Endothelial cell of umbilical vein (primary cell): ENCODE measurements at regions not wholly inside any gene's neighbourhood (a gene's known extent, or its start where the extent isn't known, plus 50 kb on each side); places are given as distances from the start of the nearest gene placed in this dataset.

Source experiments
- BruUV-seq: library from RNA; stranded (reverse); fragments of 400-500 nt; replicated peaks from 2 replicates; lab custom pipeline; 2021; lab: Mats Ljungman, UMichigan
- CTCF ChIA-PET: fragments of 300-600, 350-600 bp; sonication (Branson Sonifier 250); formaldehyde crosslinking; loops from one replicate; lab custom pipeline; 2021; ENCODE audit warnings: antibody characterized with exemption, inconsistent platforms; lab: Charles Lee
- POLR2A ChIA-PET: fragments of 300-600, 350-600 bp; sonication (Branson Sonifier 250); formaldehyde crosslinking; loops from one replicate; lab custom pipeline; 2021; ENCODE audit warnings: antibody characterized with exemption, inconsistent platforms; lab: Charles Lee
- DNase-seq: peaks from one replicate; pipeline ENCODE4 v3.0.0-alpha.2; 2011; ENCODE audit warnings: low read depth, low spot score
- FAIRE-seq: peaks from 2 replicates; lab custom pipeline; 2011; peaks lifted over from hg19 to GRCh38; lab: Jason Lieb, UNC
- H2AFZ ChIP-seq: 2 replicates; pipeline ENCODE4 v1.6.0; 2012; ENCODE audit warnings: low read depth, low read length, control low read depth, inconsistent platforms
- H3K27ac ChIP-seq: 2 replicates; pipeline ENCODE4 v1.5.1; 2011; ENCODE audit warnings: low read depth, mild to moderate bottlenecking, control low read depth, low read length, moderate library complexity; ENCODE audit not compliant: insufficient read depth
- H3K27me3 ChIP-seq, 2 experiments: 2 replicates each; pipeline versions ENCODE4 v1.6.0 to v1.6.1; 2011; ENCODE audit warnings: low read length in 2 of 2, mixed read lengths in 1 of 2; ENCODE audit not compliant: control insufficient read depth in 2 of 2, insufficient read depth in 2 of 2
- H3K36me3 ChIP-seq, 2 experiments: 2 replicates in 1 of 2; 3 replicates in 1 of 2; pipeline ENCODE4 v1.5.1; 2011; ENCODE audit warnings: low read length in 2 of 2, mild to moderate bottlenecking in 1 of 2, moderate library complexity in 1 of 2; ENCODE audit not compliant: control insufficient read depth in 2 of 2, insufficient read depth in 2 of 2; ENCODE audit errors: extremely low read depth in 1 of 2
- H3K4me1 ChIP-seq: 3 replicates; pipeline ENCODE4 v1.5.1; 2011; ENCODE audit warnings: mild to moderate bottlenecking, low read length; ENCODE audit not compliant: control insufficient read depth, insufficient read depth; ENCODE audit errors: extremely low read depth
- H3K4me2 ChIP-seq: 2 replicates; pipeline ENCODE4 v1.6.1; 2011; ENCODE audit warnings: low read length, control low read depth, mixed read lengths; ENCODE audit not compliant: insufficient read depth
- H3K4me3 ChIP-seq, 3 experiments: fragments of 200-600 bp in 1 of 3; sonication (generic), shearing (Covaris generic) in 1 of 3; replicated peaks in 1 of 3; 2 replicates each; pipeline ENCODE4 v1.5.1; 2011 to 2016; ENCODE audit warnings: control low read depth in 3 of 3, low read length in 3 of 3, mild to moderate bottlenecking in 2 of 3, inconsistent platforms in 1 of 3, low read depth in 1 of 3, moderate library complexity in 1 of 3; ENCODE audit not compliant: insufficient read depth in 1 of 3
- H3K79me2 ChIP-seq: 2 replicates; pipeline ENCODE4 v1.6.0; 2012; ENCODE audit warnings: low read length, inconsistent platforms; ENCODE audit not compliant: control insufficient read depth, insufficient read depth
- H3K9ac ChIP-seq: replicated peaks from 2 replicates; pipeline ENCODE3; 2011; ENCODE audit warnings: low read length, control low read depth; ENCODE audit not compliant: insufficient read depth; ENCODE audit errors: extremely low read depth
- H3K9me1 ChIP-seq: replicated peaks from 3 replicates; pipeline ENCODE4 v1.6.0; 2011; ENCODE audit warnings: mild to moderate bottlenecking, low read length; ENCODE audit not compliant: control insufficient read depth, insufficient read depth; ENCODE audit errors: extremely low read depth
- H3K9me3 ChIP-seq: replicated peaks from 2 replicates; pipeline ENCODE4 v1.5.1; 2012; ENCODE audit warnings: low read length, inconsistent platforms; ENCODE audit not compliant: control insufficient read depth, insufficient read depth
- H4K20me1 ChIP-seq: replicated peaks from 2 replicates; pipeline ENCODE3; 2011; ENCODE audit warnings: mild to moderate bottlenecking, low read length; ENCODE audit not compliant: control insufficient read depth, insufficient read depth; ENCODE audit errors: extremely low read depth
- CTCF ChIP-seq, 2 donors: IDR thresholded peaks; 1 replicate in 1 of 2; 2 replicates in 1 of 2; pipeline ENCODE4 v1.5.1; 2011; ENCODE audit warnings: low read length in 2 of 2, mild to moderate bottlenecking in 2 of 2, moderate library complexity in 2 of 2, control low read depth in 1 of 2, inconsistent platforms in 1 of 2, low read depth in 1 of 2; ENCODE audit not compliant: insufficient read depth in 1 of 2; ENCODE audit errors: extremely low read depth in 1 of 2
- EZH2 ChIP-seq: IDR thresholded peaks from 2 replicates; pipeline ENCODE4 v1.6.1; 2012; ENCODE audit warnings: borderline replicate concordance, low read depth, mild to moderate bottlenecking, moderate library complexity, low read length, inconsistent platforms; ENCODE audit not compliant: severe bottlenecking
- FOS ChIP-seq: IDR thresholded peaks from 2 replicates; pipeline ENCODE4 v1.6.1; 2011; ENCODE audit warnings: mild to moderate bottlenecking, low read length, moderate library complexity, borderline replicate concordance; ENCODE audit not compliant: insufficient read depth
- GATA2 ChIP-seq: IDR thresholded peaks from 2 replicates; pipeline ENCODE4 v1.7.0; 2011; ENCODE audit warnings: low read depth, mild to moderate bottlenecking, moderate library complexity, mixed read lengths, low read length; ENCODE audit not compliant: insufficient read length, insufficient read depth
- JUN ChIP-seq: IDR thresholded peaks from 2 replicates; pipeline ENCODE4 v1.6.1; 2011; ENCODE audit warnings: borderline replicate concordance, low read depth; ENCODE audit not compliant: insufficient read length, insufficient read depth
- MYC ChIP-seq: IDR thresholded peaks from one replicate; pipeline ENCODE4 v1.6.1; 2011; ENCODE audit warnings: mild to moderate bottlenecking, low read depth, low read length
- POLR2A ChIP-seq: IDR thresholded peaks from 2 replicates; pipeline ENCODE4 v1.6.1; 2012; ENCODE audit warnings: low read depth, mild to moderate bottlenecking, control low read depth, low read length
- POLR2AphosphoS5 ChIP-seq: IDR thresholded peaks from 2 replicates; pipeline ENCODE4 v1.6.1; 2012; ENCODE audit warnings: low read depth, mild to moderate bottlenecking, control low read depth, low read length, moderate library complexity; ENCODE audit not compliant: insufficient read depth
- dilution Hi-C: fragments of 300-500 bp; cut with MboI; formaldehyde crosslinking; loops from one replicate; pipeline ENCODE4 v1.15.0; 2019; ENCODE audit warnings: low sequenced_read_pairs; ENCODE audit not compliant: extremely low pct_ligation_motif_present
- intact Hi-C: fragments of 100-400 bp; cut with micrococcal nuclease; formaldehyde crosslinking; loops from one replicate; pipeline ENCODE4 v1.10.0; 2022
- TF ChIP-seq, protein P1 (sequence below): IDR thresholded peaks from 2 replicates; pipeline ENCODE4 v1.6.1; 2011; ENCODE audit not compliant: insufficient read depth, insufficient read length

GRCh38 chr6:81511423-81511822 is 241.1 kb downstream of the TENT5A start:
- DNase-seq (no peak), FAIRE-seq (no peak)
- H3K4me3 ChIP-seq = no peak overlapping the region
- BruUV-seq = no TSS peak
- H3K4me1 ChIP-seq = no peaks in the 10 kb centered on the region
- no peaks in the 10 kb centered on the region for H4K20me1 ChIP-seq
- TF ChIP-seq, protein P1, sequence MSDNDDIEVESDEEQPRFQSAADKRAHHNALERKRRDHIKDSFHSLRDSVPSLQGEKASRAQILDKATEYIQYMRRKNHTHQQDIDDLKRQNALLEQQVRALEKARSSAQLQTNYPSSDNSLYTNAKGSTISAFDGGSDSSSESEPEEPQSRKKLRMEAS = no peak
- TF ChIP-seq JUN (no peak), GATA2 (no peak), POLR2A (no peak), EZH2 (no peak)
- H3K4me2 ChIP-seq = no peak overlapping the region
- H3K27me3 ChIP-seq = no peaks in the 10 kb centered on the region
- dilution Hi-C loops (no loop called here), intact Hi-C loops (no loop called here)
- POLR2A ChIA-PET = no interaction called here
- H3K79me2 ChIP-seq = no peaks in the 10 kb centered on the region
- H3K9me3 ChIP-seq = no peaks in the 10 kb centered on the region
- H3K9ac ChIP-seq = no peak overlapping the region
- H2AFZ ChIP-seq = no peak overlapping the region
- CTCF ChIA-PET = no interaction called here
- no peak overlapping the region for H3K27ac ChIP-seq
- H3K9me1 ChIP-seq = no peaks in the 10 kb centered on the region
- H3K36me3 ChIP-seq = no peaks in the 10 kb centered on the region

DNA sequence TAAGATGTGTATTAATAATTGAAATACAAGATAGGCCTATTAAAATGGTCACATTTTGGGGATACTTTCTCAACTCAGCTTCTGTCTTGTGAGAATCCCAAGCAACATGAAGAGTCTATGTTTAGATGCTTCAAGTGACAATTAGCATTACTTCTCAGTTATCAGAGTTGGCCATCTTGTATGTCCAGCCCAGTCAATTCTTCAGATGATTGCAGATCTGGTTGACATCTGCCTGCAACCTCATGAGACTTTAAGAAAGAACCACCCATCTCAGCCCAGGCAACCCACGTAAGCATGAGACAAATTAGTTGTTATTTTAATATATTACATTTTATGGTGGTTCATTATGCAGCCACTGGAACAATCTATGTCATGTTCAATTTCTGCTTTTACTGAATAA is 256.5 kb downstream of the TENT5A start:
- Histone ChIP-seq H3K9ac (no peak overlapping the region), H3K4me2 (no peak overlapping the region), H4K20me1 (no peaks in the 10 kb centered on the region), H3K9me3 (no peaks in the 10 kb centered on the region), H3K27me3 (no peaks in the 10 kb centered on the region), H3K27ac (no peak overlapping the region), H3K4me3 (no peak overlapping the region), H3K4me1 (no peaks in the 10 kb centered on the region), H2AFZ (no peak overlapping the region), H3K9me1 (no peaks in the 10 kb centered on the region), H3K79me2 (no peaks in the 10 kb centered on the region), H3K36me3 (no peaks in the 10 kb centered on the region)
- intact Hi-C loops = no loop called here
- POLR2A ChIA-PET = no interaction called here
- DNase-seq (no peak), FAIRE-seq (no peak)
- TF ChIP-seq, protein P1 = no peak
- TF ChIP-seq EZH2 = no peak
- no peak for TF ChIP-seq POLR2A
- no peak for TF ChIP-seq GATA2
- no peak for TF ChIP-seq CTCF (IDR thresholded peaks at IDR 0.05; ENCODE audit: extremely low read depth in 1 of 2, insufficient read depth in 1 of 2, low read depth in 1 of 2, low read length in 2 of 2)
- no peak for TF ChIP-seq FOS
- TF ChIP-seq JUN = no peak
- TF ChIP-seq POLR2AphosphoS5 = no peak
- TF ChIP-seq MYC = no peak
- BruUV-seq = no TSS peak
- CTCF ChIA-PET = interaction anchor here (0.6 kb wide), 1 partner anchor 8 kb away, joined by 3 read pairs; no protein-coding TSS in a partner anchor
- dilution Hi-C loops = no loop called here
